ENCODE measurements at regions not wholly inside any gene's neighbourhood (a gene's known extent, or its start where the extent isn't known, plus 50 kb on each side); places are given as distances from the start of the nearest gene placed in this dataset.

DNA sequence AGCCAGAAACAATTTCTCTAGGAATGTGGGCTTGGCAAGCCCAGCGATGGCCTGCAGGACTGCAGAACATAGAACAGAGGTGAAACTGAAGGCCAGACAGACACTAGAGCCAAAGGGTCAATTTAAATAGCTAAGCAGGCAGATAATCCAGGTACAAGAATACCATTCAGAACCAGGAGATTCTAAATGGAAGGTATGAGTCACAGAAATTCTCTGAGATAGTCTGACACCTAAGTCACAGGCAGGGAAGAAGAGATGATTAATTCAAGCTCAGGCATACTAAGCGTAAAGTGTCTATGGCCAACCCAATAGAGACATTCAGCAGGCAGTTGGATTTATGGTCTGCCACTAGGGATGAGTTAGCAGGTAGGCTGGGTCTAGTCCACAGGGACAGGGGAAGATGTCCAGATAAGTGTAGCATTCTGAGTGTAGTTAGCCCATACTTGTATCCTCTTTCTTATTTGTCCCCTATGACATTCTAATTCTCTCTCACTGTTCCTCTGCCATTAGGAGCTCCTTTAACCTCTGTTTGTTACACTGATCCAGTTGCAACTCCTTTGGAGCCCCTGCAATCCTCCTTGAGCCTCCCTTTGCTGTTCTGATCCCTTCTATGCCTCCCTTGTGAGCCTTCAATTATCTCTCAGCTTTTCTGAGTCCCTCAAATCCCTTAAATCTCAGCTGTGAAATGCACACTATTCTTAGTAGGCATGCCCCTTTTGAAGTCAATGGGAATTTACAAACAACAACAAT lies 383.8 kb downstream of the LMO4 start:
- Mint-ChIP-seq H3K36me3 (ENCODE audit: low read depth) (no peaks in the 10 kb centered on the region), H3K4me3 (no peak overlapping the region), H3K27me3 (peaks cover 1% of the 10 kb centered on the region), H3K4me1 (no peaks in the 10 kb centered on the region), H3K9me3 (no peaks in the 10 kb centered on the region), H3K27ac (no peak overlapping the region)
- intact Hi-C loops (cut with micrococcal nuclease) = no loop called here
- DNase-seq = no peak

DNA sequence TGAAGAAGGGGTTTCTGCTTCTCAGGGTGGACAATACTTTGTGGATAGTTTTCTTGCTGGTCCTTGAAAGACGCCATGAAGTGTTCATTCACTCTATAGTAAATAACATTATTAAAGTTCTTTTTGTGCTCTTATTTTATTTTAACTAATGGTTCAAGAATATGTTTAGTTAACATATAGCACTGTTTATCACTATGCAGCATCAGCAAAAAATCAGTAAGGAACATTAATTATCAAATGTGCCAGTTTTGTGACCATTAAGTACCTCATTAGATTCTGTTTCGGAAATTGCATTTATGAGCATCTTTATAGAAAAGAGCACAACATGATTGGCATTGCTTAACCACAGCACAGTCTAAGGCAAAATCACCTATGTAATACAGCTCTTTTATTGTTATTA lies 385.6 kb downstream of the LMO4 start:
- H3K27ac Mint-ChIP-seq = no peak overlapping the region
- H3K36me3 Mint-ChIP-seq (ENCODE audit: low read depth) = no peaks in the 10 kb centered on the region
- intact Hi-C loops (cut with micrococcal nuclease) = no loop called here
- H3K4me1 Mint-ChIP-seq = no peaks in the 10 kb centered on the region
- H3K4me3 Mint-ChIP-seq = no peak overlapping the region
- no peaks in the 10 kb centered on the region for H3K9me3 Mint-ChIP-seq
- no peak for DNase-seq
- peaks cover 1% of the 10 kb centered on the region for H3K27me3 Mint-ChIP-seq

DNA sequence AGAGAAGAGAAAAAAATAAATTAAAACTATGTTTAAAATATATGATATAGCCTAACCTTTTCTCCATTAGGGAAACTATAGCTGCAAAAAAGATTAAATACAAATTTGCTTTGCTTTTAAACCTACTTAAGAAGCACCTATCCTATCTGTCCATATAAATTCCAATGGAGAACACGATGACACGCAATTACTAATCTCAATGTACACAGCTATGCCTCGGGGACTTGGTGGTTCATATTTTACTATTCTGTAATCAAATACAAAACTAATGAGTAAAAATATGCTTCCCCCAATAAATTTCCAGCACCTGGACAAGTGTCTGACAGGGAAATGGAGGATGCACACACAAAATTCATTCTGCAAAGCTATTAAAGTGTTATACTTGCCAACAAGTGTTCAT lies 386.4 kb downstream of the LMO4 start:
- H3K27ac Mint-ChIP-seq = no peak overlapping the region
- no peak overlapping the region for H3K4me3 Mint-ChIP-seq

DNA sequence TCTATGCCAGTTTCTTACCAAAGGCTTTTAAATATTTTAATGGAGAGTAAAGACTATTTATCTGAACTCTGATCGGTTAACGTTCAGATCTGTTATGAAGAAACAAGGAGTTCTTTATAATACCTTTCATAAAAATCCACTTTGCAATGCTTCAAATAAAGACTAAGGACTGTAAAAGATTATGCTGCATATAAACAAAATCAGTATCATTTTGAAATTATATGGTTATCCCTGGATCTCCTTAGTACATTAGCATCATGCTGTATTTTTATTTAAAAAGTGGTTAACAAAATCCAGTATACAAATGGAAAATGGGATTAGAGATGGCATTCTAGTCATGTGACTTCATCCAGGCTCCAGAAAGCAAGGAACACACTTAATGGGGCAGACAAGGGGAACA lies 386.8 kb downstream of the LMO4 start:
- H3K36me3 Mint-ChIP-seq (ENCODE audit: low read depth) = no peaks in the 10 kb centered on the region
- H3K9me3 Mint-ChIP-seq = no peaks in the 10 kb centered on the region
- no peak overlapping the region for H3K4me3 Mint-ChIP-seq
- H3K27ac Mint-ChIP-seq = no peak overlapping the region
- H3K4me1 Mint-ChIP-seq = no peaks in the 10 kb centered on the region
- H3K27me3 Mint-ChIP-seq = peaks cover 3% of the 10 kb centered on the region
- intact Hi-C loops (cut with micrococcal nuclease) = no loop called here
- no peak for DNase-seq

More for the DNA sequence above, 386.4 kb downstream of the LMO4 start:
- Mint-ChIP-seq H3K36me3 (ENCODE audit: low read depth) (no peaks in the 10 kb centered on the region), H3K9me3 (no peaks in the 10 kb centered on the region), H3K27me3 (peaks cover 3% of the 10 kb centered on the region), H3K4me1 (no peaks in the 10 kb centered on the region)
- intact Hi-C loops (cut with micrococcal nuclease) = no loop called here
- no peak for DNase-seq

DNA sequence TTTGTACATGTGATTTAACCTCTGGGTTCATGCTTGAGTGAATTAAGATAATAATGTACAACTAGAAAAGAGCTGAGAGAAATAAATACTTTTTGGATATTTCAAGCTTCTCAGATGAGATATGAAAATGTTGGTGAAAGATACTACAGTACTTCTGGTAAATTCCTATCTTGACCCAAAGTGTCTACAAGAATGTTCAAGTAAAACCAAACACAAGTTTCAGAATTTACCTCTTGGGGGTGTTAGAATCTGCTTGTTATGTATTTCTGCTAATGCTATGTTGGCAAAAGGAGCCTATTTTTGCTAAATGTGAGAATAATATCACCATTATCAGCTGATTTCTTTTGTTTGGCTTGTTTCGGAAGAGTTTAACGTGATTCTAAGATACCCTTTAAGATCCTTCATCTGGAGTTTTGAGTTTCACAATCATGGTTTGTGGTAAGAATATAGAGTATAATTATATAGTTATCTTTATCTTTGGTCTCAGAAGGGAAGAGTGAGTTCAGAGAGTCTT lies 388.5 kb downstream of the LMO4 start:
- Mint-ChIP-seq H3K36me3 (ENCODE audit: low read depth) (no peaks in the 10 kb centered on the region), H3K9me3 (no peaks in the 10 kb centered on the region), H3K27ac (no peak overlapping the region), H3K4me1 (no peaks in the 10 kb centered on the region), H3K4me3 (no peak overlapping the region), H3K27me3 (peaks cover 3% of the 10 kb centered on the region)
- intact Hi-C loops (cut with micrococcal nuclease) = no loop called here
- no peak for DNase-seq

DNA sequence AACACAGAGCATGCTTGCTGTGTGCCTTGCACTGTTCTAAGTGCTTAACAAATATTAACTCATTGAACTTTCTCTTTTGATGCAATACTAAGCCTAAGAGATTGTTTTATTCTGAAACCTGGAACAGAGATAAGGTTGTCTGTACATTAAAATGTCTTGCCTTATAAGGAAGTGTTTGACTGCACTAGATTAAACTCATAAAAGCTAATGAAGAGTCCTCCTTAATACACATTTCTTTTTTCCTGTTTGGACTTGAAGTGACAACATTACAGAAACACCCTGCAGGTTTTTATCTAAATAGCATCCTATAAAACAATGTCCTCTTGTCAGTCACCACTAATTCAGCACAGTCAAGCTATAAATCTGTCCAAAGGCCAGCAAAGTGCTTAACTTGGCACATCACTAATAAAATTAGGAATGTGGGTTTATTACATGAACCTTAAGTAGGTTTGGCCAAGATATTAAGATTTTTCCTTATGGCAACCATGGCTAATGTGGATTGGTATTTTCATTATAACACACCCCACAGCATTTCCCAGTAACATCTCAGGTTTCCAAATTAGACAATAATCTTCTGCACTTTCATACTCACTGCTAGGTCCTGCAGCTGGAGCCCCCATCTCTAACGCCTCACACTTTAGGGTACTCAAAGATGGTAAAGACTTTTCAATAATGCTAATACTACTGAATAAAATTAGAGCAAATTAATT lies 389.7 kb downstream of the LMO4 start:
- Mint-ChIP-seq H3K4me3 (no peak overlapping the region), H3K9me3 (no peaks in the 10 kb centered on the region), H3K4me1 (no peaks in the 10 kb centered on the region), H3K36me3 (ENCODE audit: low read depth) (no peaks in the 10 kb centered on the region), H3K27me3 (peaks cover 3% of the 10 kb centered on the region), H3K27ac (no peak overlapping the region)
- DNase-seq = no peak
- intact Hi-C loops (cut with micrococcal nuclease) = no loop called here

DNA sequence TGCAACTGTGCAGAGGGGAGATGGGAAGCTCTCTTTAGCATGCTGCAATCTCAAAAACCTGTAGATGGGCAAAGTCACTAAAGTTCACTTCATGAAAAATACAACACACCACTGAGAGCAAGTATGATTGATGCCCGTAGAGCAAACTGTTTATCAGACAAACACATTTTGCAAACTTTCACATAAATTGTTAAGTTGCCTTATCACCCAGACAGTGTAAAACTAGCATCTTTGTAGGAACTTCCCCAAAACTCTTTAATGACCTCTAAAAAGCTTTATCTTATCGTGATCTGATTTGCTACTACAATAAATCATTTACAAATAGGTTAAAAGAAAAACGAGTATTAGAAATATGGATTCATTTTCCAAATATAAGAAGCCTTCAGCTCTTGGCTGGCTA lies 391.0 kb downstream of the LMO4 start:
- Mint-ChIP-seq H3K4me1 (no peaks in the 10 kb centered on the region), H3K27me3 (peaks cover 3% of the 10 kb centered on the region), H3K36me3 (ENCODE audit: low read depth) (no peaks in the 10 kb centered on the region), H3K27ac (no peak overlapping the region), H3K4me3 (no peak overlapping the region), H3K9me3 (no peaks in the 10 kb centered on the region)
- DNase-seq = no peak
- intact Hi-C loops (cut with micrococcal nuclease) = no loop called here

DNA sequence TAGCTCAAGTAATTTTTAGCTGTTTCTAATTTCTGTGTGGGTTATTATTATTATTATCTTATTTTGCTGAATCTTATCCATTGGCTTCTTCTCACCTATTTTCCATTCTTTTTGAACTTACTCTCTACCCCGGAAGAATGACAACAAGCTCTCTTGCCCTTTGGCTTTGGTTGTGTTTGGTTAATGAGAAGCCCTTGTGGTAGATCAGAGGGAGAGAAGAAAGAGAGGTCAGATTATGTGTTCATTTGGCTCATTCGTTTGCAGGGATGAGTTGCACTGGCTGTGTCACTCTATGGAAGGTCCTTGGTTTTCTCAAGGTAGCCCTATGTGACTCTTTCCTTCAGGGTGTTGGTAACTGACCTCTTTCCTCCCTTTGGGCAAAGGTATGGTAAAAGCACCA lies 391.9 kb downstream of the LMO4 start:
- no peaks in the 10 kb centered on the region for H3K4me1 Mint-ChIP-seq
- intact Hi-C loops (cut with micrococcal nuclease) = no loop called here
- peaks cover 3% of the 10 kb centered on the region for H3K27me3 Mint-ChIP-seq
- H3K27ac Mint-ChIP-seq = no peak overlapping the region
- H3K9me3 Mint-ChIP-seq = no peaks in the 10 kb centered on the region
- H3K4me3 Mint-ChIP-seq = no peak overlapping the region
- no peaks in the 10 kb centered on the region for H3K36me3 Mint-ChIP-seq (ENCODE audit: low read depth)
- no peak for DNase-seq

GRCh38 chr1:87723193-87723592 lies 394.5 kb downstream of the LMO4 start:
- H3K27ac Mint-ChIP-seq = no peak overlapping the region
- no peak for DNase-seq
- intact Hi-C loops (cut with micrococcal nuclease) = no loop called here
- no peak overlapping the region for H3K4me3 Mint-ChIP-seq
- no peaks in the 10 kb centered on the region for H3K9me3 Mint-ChIP-seq
- peaks cover 2% of the 10 kb centered on the region for H3K27me3 Mint-ChIP-seq
- no peaks in the 10 kb centered on the region for H3K36me3 Mint-ChIP-seq (ENCODE audit: low read depth)
- H3K4me1 Mint-ChIP-seq = no peaks in the 10 kb centered on the region

- intact Hi-C loops (cut with micrococcal nuclease) = no loop called here
- H3K9me3 Mint-ChIP-seq = no peaks in the 10 kb centered on the region
- no peaks in the 10 kb centered on the region for H3K36me3 Mint-ChIP-seq (ENCODE audit: low read depth)
- no peak for DNase-seq
- H3K4me3 Mint-ChIP-seq = no peak overlapping the region
- no peaks in the 10 kb centered on the region for H3K4me1 Mint-ChIP-seq
- H3K27me3 Mint-ChIP-seq = no peaks in the 10 kb centered on the region
- H3K27ac Mint-ChIP-seq = no peak overlapping the region
These were observed 399.5 kb downstream of the LMO4 start for GRCh38 chr1:87728169-87728568.

GRCh38 chr1:87730274-87731216 lies 401.9 kb downstream of the LMO4 start:
- Mint-ChIP-seq H3K36me3 (ENCODE audit: low read depth) (no peaks in the 10 kb centered on the region), H3K27me3 (no peaks in the 10 kb centered on the region), H3K27ac (no peak overlapping the region), H3K4me3 (no peak overlapping the region), H3K4me1 (no peaks in the 10 kb centered on the region), H3K9me3 (no peaks in the 10 kb centered on the region)
- intact Hi-C loops (cut with micrococcal nuclease) = no loop called here
- DNase-seq = no peak

GRCh38 chr1:87733386-87733785 lies 404.7 kb downstream of the LMO4 start:
- H3K4me1 Mint-ChIP-seq = no peaks in the 10 kb centered on the region
- peaks cover 3% of the 10 kb centered on the region for H3K27me3 Mint-ChIP-seq
- H3K27ac Mint-ChIP-seq = no peak overlapping the region
- DNase-seq = no peak
- H3K9me3 Mint-ChIP-seq = no peaks in the 10 kb centered on the region
- H3K4me3 Mint-ChIP-seq = no peak overlapping the region
- intact Hi-C loops (cut with micrococcal nuclease) = no loop called here
- H3K36me3 Mint-ChIP-seq (ENCODE audit: low read depth) = no peaks in the 10 kb centered on the region

GRCh38 chr1:87735750-87736149 lies 407.1 kb downstream of the LMO4 start:
- DNase-seq = no peak
- H3K27me3 Mint-ChIP-seq = peaks cover 6% of the 10 kb centered on the region
- no peaks in the 10 kb centered on the region for H3K9me3 Mint-ChIP-seq
- no peaks in the 10 kb centered on the region for H3K4me1 Mint-ChIP-seq
- H3K4me3 Mint-ChIP-seq = no peak overlapping the region
- intact Hi-C loops (cut with micrococcal nuclease) = no loop called here
- H3K36me3 Mint-ChIP-seq (ENCODE audit: low read depth) = no peaks in the 10 kb centered on the region
- no peak overlapping the region for H3K27ac Mint-ChIP-seq

- Mint-ChIP-seq H3K4me3 (no peak overlapping the region), H3K27me3 (peaks cover 8% of the 10 kb centered on the region), H3K4me1 (no peaks in the 10 kb centered on the region), H3K9me3 (no peaks in the 10 kb centered on the region), H3K36me3 (ENCODE audit: low read depth) (no peaks in the 10 kb centered on the region), H3K27ac (no peak overlapping the region)
- intact Hi-C loops (cut with micrococcal nuclease) = no loop called here
- DNase-seq = no peak
These were observed 410.5 kb downstream of the LMO4 start for GRCh38 chr1:87739141-87739540.
